H9 (cell line): ENCODE measurements at regions not wholly inside any gene's neighbourhood (a gene's known extent, or its start where the extent isn't known, plus 50 kb on each side); places are given as distances from the start of the nearest gene placed in this dataset.

ENCODE experiments used
- DNase-seq: peaks from one replicate; pipeline ENCODE4 v3.0.0-alpha.2; 2017
- H2AFZ ChIP-seq: one replicate; pipeline ENCODE4 v1.6.1; 2013; ENCODE audit warnings: mild to moderate bottlenecking, low read length, control low read depth, moderate library complexity
- H2AK5ac ChIP-seq: 2 replicates; pipeline ENCODE4 v1.6.1; 2013; ENCODE audit warnings: low read length, control low read depth, mixed read lengths; ENCODE audit not compliant: insufficient read length
- H2BK120ac ChIP-seq: one replicate; pipeline ENCODE4 v1.6.1; 2013; ENCODE audit warnings: low read depth, mild to moderate bottlenecking, low read length, control low read depth, inconsistent platforms; ENCODE audit not compliant: poor library complexity, severe bottlenecking
- H2BK12ac ChIP-seq: 2 replicates; pipeline ENCODE4 v1.6.1; 2013; ENCODE audit warnings: low read length, control low read depth, mixed read lengths, low read depth; ENCODE audit not compliant: insufficient read length
- H2BK15ac ChIP-seq: 2 replicates; pipeline ENCODE4 v1.6.1; 2013; ENCODE audit warnings: low read depth, low read length, control low read depth
- H2BK20ac ChIP-seq: one replicate; pipeline ENCODE4 v1.6.1; 2013; ENCODE audit warnings: low read depth, mild to moderate bottlenecking, low read length, control low read depth, inconsistent platforms; ENCODE audit not compliant: poor library complexity, severe bottlenecking
- H2BK5ac ChIP-seq: 2 replicates; pipeline ENCODE4 v1.6.1; 2013; ENCODE audit warnings: low read length, control low read depth, mixed read lengths; ENCODE audit not compliant: insufficient read length
- H3K14ac ChIP-seq: 2 replicates; pipeline ENCODE4 v1.6.1; 2013; ENCODE audit warnings: low read length, control low read depth; ENCODE audit not compliant: insufficient read depth
- H3K18ac ChIP-seq: 2 replicates; pipeline ENCODE4 v1.6.1; 2013; ENCODE audit warnings: low read depth, mild to moderate bottlenecking, mixed read lengths, low read length, control low read depth; ENCODE audit not compliant: insufficient read length
- H3K23ac ChIP-seq: 2 replicates; pipeline ENCODE4 v1.6.1; 2013; ENCODE audit warnings: low read length, control low read depth, mixed read lengths, low read depth; ENCODE audit not compliant: insufficient read length
- H3K23me2 ChIP-seq: 2 replicates; pipeline ENCODE4 v1.6.1; 2013; ENCODE audit warnings: low read depth, mild to moderate bottlenecking, mixed read lengths, low read length, control low read depth; ENCODE audit not compliant: insufficient read length, poor library complexity, severe bottlenecking
- H3K27ac ChIP-seq: 2 replicates; pipeline ENCODE4 v1.5.1; 2013; ENCODE audit warnings: low read length, control low read depth, mixed read lengths, low read depth; ENCODE audit not compliant: insufficient read length
- H3K27me3 ChIP-seq: 2 replicates; pipeline ENCODE4 v1.6.1; 2013; ENCODE audit warnings: low read length, control low read depth, inconsistent platforms; ENCODE audit not compliant: insufficient read depth
- H3K4ac ChIP-seq: 2 replicates; pipeline ENCODE4 v1.6.1; 2013; ENCODE audit warnings: low read depth, mild to moderate bottlenecking, control low read depth, inconsistent platforms, low read length, moderate library complexity
- H3K4me1 ChIP-seq: 2 replicates; pipeline ENCODE4 v1.6.1; 2013; ENCODE audit warnings: low read length, control low read depth, inconsistent platforms; ENCODE audit not compliant: insufficient read depth
- H3K4me2 ChIP-seq: 2 replicates; pipeline ENCODE4 v1.6.1; 2013; ENCODE audit warnings: low read length, control low read depth, mixed read lengths; ENCODE audit not compliant: insufficient read length, insufficient read depth
- H3K56ac ChIP-seq: 2 replicates; pipeline ENCODE4 v1.6.1; 2013; ENCODE audit warnings: low read depth, mild to moderate bottlenecking, mixed read lengths, low read length, control low read depth; ENCODE audit not compliant: insufficient read length
- H3K79me1 ChIP-seq: 2 replicates; pipeline ENCODE4 v1.6.1; 2013; ENCODE audit warnings: low read depth, mild to moderate bottlenecking, moderate library complexity, low read length, control low read depth, inconsistent platforms; ENCODE audit not compliant: insufficient read depth, poor library complexity, severe bottlenecking
- H3K79me2 ChIP-seq: 2 replicates; pipeline ENCODE4 v1.6.1; 2013; ENCODE audit warnings: low read length, control low read depth, inconsistent platforms; ENCODE audit not compliant: insufficient read depth
- H3K9ac ChIP-seq: 2 replicates; pipeline ENCODE4 v1.6.1; 2013; ENCODE audit warnings: low read length, control low read depth, mixed read lengths; ENCODE audit not compliant: insufficient read length; ENCODE audit errors: extremely low read depth
- H3K9me3 ChIP-seq: one replicate; pipeline ENCODE4 v1.6.1; 2013; ENCODE audit warnings: low read depth, low read length, inconsistent platforms; ENCODE audit not compliant: control insufficient read depth
- H3T11ph ChIP-seq: one replicate; pipeline ENCODE4 v1.6.1; 2013; ENCODE audit warnings: mild to moderate bottlenecking, low read length, control low read depth, inconsistent platforms
- H4K20me1 ChIP-seq: one replicate; pipeline ENCODE4 v1.6.1; 2013; ENCODE audit not compliant: control insufficient read depth, insufficient read length, insufficient read depth
- H4K5ac ChIP-seq: 2 replicates; pipeline ENCODE4 v1.6.1; 2013; ENCODE audit warnings: low read depth, mild to moderate bottlenecking, mixed read lengths, low read length, control low read depth; ENCODE audit not compliant: insufficient read length
- H4K8ac ChIP-seq: replicated peaks from 2 replicates; pipeline ENCODE4 v1.6.1; 2013; ENCODE audit warnings: low read length, control low read depth, mixed read lengths, low read depth; ENCODE audit not compliant: insufficient read length
- H4K91ac ChIP-seq: 2 replicates; pipeline ENCODE4 v1.6.1; 2013; ENCODE audit warnings: low read depth, mild to moderate bottlenecking, moderate library complexity, mixed read lengths, low read length, control low read depth; ENCODE audit not compliant: insufficient read length
- H3K27ac Mint-ChIP-seq, 3 experiments: 2 replicates in 2 of 3; 3 replicates in 1 of 3; pipeline ENCODE4 v1.8.0; 2020 to 2021; ENCODE audit warnings: mixed read lengths in 3 of 3, mild to moderate bottlenecking in 1 of 3, moderate library complexity in 1 of 3
- H3K27me3 Mint-ChIP-seq: 2 replicates; pipeline ENCODE4 v1.8.0; 2021; ENCODE audit warnings: low read depth, mild to moderate bottlenecking, moderate library complexity, mixed read lengths
- H3K36me3 Mint-ChIP-seq, 3 experiments: 2 replicates in 2 of 3; 3 replicates in 1 of 3; pipeline ENCODE4 v1.8.0; 2020 to 2021; ENCODE audit warnings: low read depth in 3 of 3, mixed read lengths in 3 of 3; ENCODE audit not compliant: insufficient read depth in 1 of 3
- H3K4me1 Mint-ChIP-seq, 2 experiments: 2 replicates each; pipeline ENCODE4 v1.8.0; 2020; ENCODE audit warnings: mixed read lengths in 2 of 2
- H3K4me3 Mint-ChIP-seq, 2 experiments: 2 replicates in 1 of 2; 3 replicates in 1 of 2; pipeline ENCODE4 v1.8.0; 2020 to 2021; ENCODE audit warnings: mild to moderate bottlenecking in 2 of 2, mixed read lengths in 2 of 2, moderate library complexity in 1 of 2
- H3K9me3 Mint-ChIP-seq, 2 experiments: 2 replicates in 1 of 2; 3 replicates in 1 of 2; pipeline ENCODE4 v1.8.0; 2020; ENCODE audit warnings: mild to moderate bottlenecking in 2 of 2, mixed read lengths in 2 of 2, moderate library complexity in 1 of 2
- CTCF ChIP-seq: fragments of 200-600 bp; sonication (generic); conservative IDR thresholded peaks from 3 replicates; pipeline ENCODE4 v1.8.0; 2021; ENCODE audit warnings: antibody characterized with exemption, mild to moderate bottlenecking
- WGBS: extraction: QIAGEN DNeasy Blood & Tissue Kit; methylation state at CpG from one replicate; pipeline ENCODE4 v1.1.7; 2013; ENCODE audit warnings: missing lambda C conversion rate, low lambda C conversion rate, mixed read lengths; ENCODE audit not compliant: insufficient read length; ENCODE audit errors: extremely low coverage; 5-methylcytosine and 5-hydroxymethylcytosine counted together

GRCh38 chr15:98385752-98386381, 262.5 kb upstream of the IGF1R start:
- no peak overlapping the region for H3K27ac Mint-ChIP-seq
- Histone ChIP-seq H2BK120ac (no peak overlapping the region), H4K20me1 (no peaks in the 10 kb centered on the region), H4K8ac (no peak overlapping the region), H3T11ph (no peak overlapping the region), H3K27ac (no peak overlapping the region), H3K4me2 (no peak overlapping the region), H2AFZ (no peak overlapping the region), H4K91ac (no peak overlapping the region), H3K9ac (no peak overlapping the region), H2BK12ac (no peak overlapping the region), H3K23ac (no peak overlapping the region), H3K14ac (no peak overlapping the region), H3K4me1 (no peaks in the 10 kb centered on the region), H3K23me2 (no peaks in the 10 kb centered on the region), H2AK5ac (no peak overlapping the region), H3K56ac (no peak overlapping the region), H3K79me1 (no peaks in the 10 kb centered on the region), H3K18ac (no peak overlapping the region), H3K79me2 (no peaks in the 10 kb centered on the region), H2BK5ac (no peak overlapping the region), H2BK20ac (no peak overlapping the region), H3K9me3 (no peaks in the 10 kb centered on the region), H4K5ac (no peak overlapping the region), H2BK15ac (no peak overlapping the region), H3K27me3 (no peaks in the 10 kb centered on the region), H3K4ac (no peak overlapping the region)
- no CpG with 5 or more reads among the region's 11 CpGs for WGBS
- peaks cover 3% of the 10 kb centered on the region; the same call in 1 of the 2 replicates for H3K27me3 Mint-ChIP-seq
- H3K36me3 Mint-ChIP-seq: no peaks in the 10 kb centered on the region
- no peak for TF ChIP-seq CTCF
- peaks cover 12 to 14% of the 10 kb centered on the region in 2 experiments for H3K4me1 Mint-ChIP-seq
- no peak for DNase-seq
- H3K9me3 Mint-ChIP-seq: no peaks in the 10 kb centered on the region
- no peak overlapping the region for H3K4me3 Mint-ChIP-seq
